Spleen (tissue), 11 donors: ENCODE measurements at regions not wholly inside any gene's neighbourhood (a gene's known extent, or its start where the extent isn't known, plus 50 kb on each side); places are given as distances from the start of the nearest gene placed in this dataset.
"Not testable (repeated sequence)": the region's sequence is repeated elsewhere in the genome, so short reads cannot be mapped to it uniquely, and the experiment has no call there.

ENCODE experiments used
- DNase-seq: peaks from one replicate; pipeline ENCODE4 v3.0.0-alpha.2; 2020
- H3K27ac ChIP-seq, 8 donors: fragments of 200-600 bp; sonication (generic) in 7 of 8; 1 replicate in 4 of 8; 2 replicates in 4 of 8; pipeline versions ENCODE4 v1.5.0 to v1.8.0; 2016 to 2021; ENCODE audit warnings: inconsistent platforms in 4 of 8, mild to moderate bottlenecking in 4 of 8, moderate library complexity in 1 of 8
- H3K27me3 ChIP-seq, 7 donors: fragments of 200-600 bp; sonication (generic) in 6 of 7; replicated peaks in 1 of 7; 1 replicate in 4 of 7; 2 replicates in 3 of 7; pipeline versions ENCODE4 v1.5.0 to v1.8.0; 2016 to 2021; ENCODE audit warnings: inconsistent platforms in 3 of 7, mild to moderate bottlenecking in 1 of 7
- H3K36me3 ChIP-seq, 6 donors: fragments of 200-600 bp; sonication (generic) in 5 of 6; 1 replicate in 4 of 6; 2 replicates in 2 of 6; pipeline versions ENCODE4 v1.5.0 to v1.8.0; 2016 to 2021; ENCODE audit warnings: inconsistent platforms in 2 of 6
- H3K4me1 ChIP-seq, 6 donors: fragments of 200-600 bp; sonication (generic) in 5 of 6; 1 replicate in 3 of 6; 2 replicates in 3 of 6; pipeline versions ENCODE4 v1.5.0 to v1.8.0; 2016 to 2021; ENCODE audit warnings: inconsistent platforms in 3 of 6
- H3K4me3 ChIP-seq, 8 donors: fragments of 200-600 bp; sonication (generic) in 7 of 8; 1 replicate in 4 of 8; 2 replicates in 4 of 8; pipeline versions ENCODE4 v1.5.0 to v1.8.0; 2016 to 2021; ENCODE audit warnings: inconsistent platforms in 4 of 8, mild to moderate bottlenecking in 4 of 8, moderate library complexity in 2 of 8
- H3K9me3 ChIP-seq, 8 donors: fragments of 200-600 bp; sonication (generic) in 7 of 8; 1 replicate in 4 of 8; 2 replicates in 4 of 8; pipeline versions ENCODE4 v1.5.0 to v1.8.0; 2016 to 2021; ENCODE audit warnings: inconsistent platforms in 4 of 8
- CTCF ChIP-seq, 11 experiments: fragments of 200-600 bp in 7 of 11; fragments of 450-650 bp in 4 of 11; sonication (generic) in 4 of 11; IDR thresholded peaks in 8 of 11; conservative IDR thresholded peaks in 3 of 11; 1 replicate in 7 of 11; 2 replicates in 4 of 11; pipeline versions ENCODE4 v1.4.0 to v1.8.0; 2016 to 2021; ENCODE audit warnings: antibody characterized with exemption in 11 of 11, inconsistent platforms in 4 of 11, mild to moderate bottlenecking in 1 of 11
- POLR2A ChIP-seq, 3 donors: fragments of 450-650 bp; IDR thresholded peaks; one replicate each; pipeline ENCODE4 v1.5.1; 2017; ENCODE audit warnings: antibody characterized with exemption in 3 of 3, mild to moderate bottlenecking in 1 of 3
- POLR2AphosphoS5 ChIP-seq, 3 donors: sonication (generic); formaldehyde crosslinking; IDR thresholded peaks; one replicate each; pipeline ENCODE4 v1.5.1; 2017; ENCODE audit warnings: antibody characterized with exemption in 3 of 3
- WGBS, 5 donors: extraction: QIAGEN DNeasy Blood & Tissue Kit in 3 of 5; methylation state at CpG; one replicate each; pipeline versions ENCODE4 v1.1.5 to v1.1.7; 2013 to 2018; 5-methylcytosine and 5-hydroxymethylcytosine counted together
- intact Hi-C: fragments of 100-400 bp; cut with DNase I; formaldehyde crosslinking; loops from one replicate; pipeline ENCODE4 v1.15.0; 2023; ENCODE audit warnings: low total_unique reads
- donor health status: healthy with polysubstance abuse.
- donor health status: DM: no; HTN: no; CAD: no; lungs with moderate emphysema.
- donor health status: DM: no; HTN: no; CAD: no.
- donor health status: Bipolar disorder and iron deficiency.
- donor health status: healthy.
- donor health status: DM: no; HTN: no; CAD: no.
- donor health status: DM: yes; HTN: yes; CAD: no.

GRCh38 chr13:33411312-33411711 is 125.8 kb upstream of the STARD13 start:
- 48 to 74% (median 64%) methylated on average over 1 of the region's 1 CpG for WGBS, 5 donors
- Histone ChIP-seq H3K27me3 (no peaks in the 10 kb centered on the region), H3K4me1 (no peaks in the 10 kb centered on the region), H3K4me3 (no peak overlapping the region), H3K27ac (no peak overlapping the region), H3K36me3 (no peaks in the 10 kb centered on the region), H3K9me3 (no peaks in the 10 kb centered on the region)
- intact Hi-C loops: no loop called here
- no peak for DNase-seq
- TF ChIP-seq POLR2A (IDR thresholded peaks at IDR 0.05): no peak
- TF ChIP-seq CTCF (IDR thresholded peaks at IDR 0.05 in 8 of 11, conservative IDR thresholded peaks at IDR 0.05 in 3 of 11): no peak

GRCh38 chr13:33415822-33416221 is 130.3 kb upstream of the STARD13 start:
- Histone ChIP-seq H3K27ac (no peak overlapping the region), H3K9me3 (peaks cover 0 to 5% (median 0%) of the 10 kb centered on the region in 8 donors), H3K36me3 (no peaks in the 10 kb centered on the region), H3K4me3 (no peak overlapping the region), H3K4me1 (no peaks in the 10 kb centered on the region), H3K27me3 (no peaks in the 10 kb centered on the region)
- intact Hi-C loops: no loop called here
- DNase-seq: no peak
- no peak for TF ChIP-seq POLR2A (IDR thresholded peaks at IDR 0.05)
- TF ChIP-seq CTCF (IDR thresholded peaks at IDR 0.05 in 8 of 11, conservative IDR thresholded peaks at IDR 0.05 in 3 of 11): no peak
- TF ChIP-seq POLR2AphosphoS5 (IDR thresholded peaks at IDR 0.05): no peak
- 91 to 100% (median 96%) methylated on average over 1 of the region's 1 CpG for WGBS, 5 donors

- H3K4me3 ChIP-seq, H3K27me3 ChIP-seq, H3K9me3 ChIP-seq, intact Hi-C loops, H3K27ac ChIP-seq, H3K36me3 ChIP-seq, DNase-seq, H3K4me1 ChIP-seq: not testable (repeated sequence)
- 79 to 93% (median 86%) methylated on average over 7 of the region's 7 CpGs for WGBS, 5 donors
Observed at GRCh38 chr13:33418224-33418953, 132.8 kb upstream of the STARD13 start.

- H3K27ac ChIP-seq, H3K9me3 ChIP-seq, H3K4me1 ChIP-seq, H3K36me3 ChIP-seq, DNase-seq, H3K4me3 ChIP-seq, H3K27me3 ChIP-seq, intact Hi-C loops: not testable (repeated sequence)
Observed at GRCh38 chr13:33420117-33420516, 134.6 kb upstream of the STARD13 start.

GRCh38 chr13:33426131-33426530 is 140.6 kb upstream of the STARD13 start:
- no peak for TF ChIP-seq POLR2A (IDR thresholded peaks at IDR 0.05)
- no peak for TF ChIP-seq POLR2AphosphoS5 (IDR thresholded peaks at IDR 0.05)
- TF ChIP-seq CTCF (IDR thresholded peaks at IDR 0.05 in 8 of 11, conservative IDR thresholded peaks at IDR 0.05 in 3 of 11): no peak
- Histone ChIP-seq H3K27ac (no peak overlapping the region), H3K9me3 (peaks cover 0 to 5% (median 0%) of the 10 kb centered on the region in 8 donors), H3K36me3 (no peaks in the 10 kb centered on the region), H3K4me3 (no peak overlapping the region), H3K27me3 (no peaks in the 10 kb centered on the region), H3K4me1 (no peaks in the 10 kb centered on the region)
- 93 to 100% (median 95%) methylated on average over 1 of the region's 1 CpG for WGBS, 5 donors
- intact Hi-C loops: no loop called here
- DNase-seq: no peak
